GM21825 (cell line): ENCODE measurements at regions not wholly inside any gene's neighbourhood (a gene's known extent, or its start where the extent isn't known, plus 50 kb on each side); places are given as distances from the start of the nearest gene placed in this dataset.
"Not testable (repeated sequence)": the region's sequence is repeated elsewhere in the genome, so short reads cannot be mapped to it uniquely, and the experiment has no call there.

Experiments used
- ATAC-seq: cut with Tn5 transposase; IDR thresholded peaks from one replicate; pipeline ENCODE4 v1.9.1; 2021; ENCODE audit warnings: mild to moderate bottlenecking, moderate library complexity; ENCODE audit not compliant: unreplicated experiment

DNA sequence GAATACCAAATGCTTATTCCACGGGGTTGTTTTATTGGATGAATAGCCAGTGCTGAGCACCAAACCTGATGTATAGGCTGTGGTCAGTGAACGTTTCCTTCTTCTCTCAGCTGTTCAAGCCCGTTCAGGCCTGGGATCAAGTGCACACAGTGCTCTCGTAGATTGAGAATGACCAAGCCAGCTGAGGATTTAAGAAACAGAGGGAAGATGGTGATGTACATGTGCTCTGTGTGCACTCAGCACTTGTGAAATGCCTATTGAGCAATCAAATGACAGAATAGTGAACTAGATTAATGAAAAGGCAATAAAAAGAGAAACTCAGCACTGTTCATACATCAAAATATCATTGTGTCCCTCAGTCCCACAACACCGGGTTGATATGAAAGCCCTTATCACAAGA lies 302.5 kb downstream of the BMPER start:
- no peak for ATAC-seq

DNA sequence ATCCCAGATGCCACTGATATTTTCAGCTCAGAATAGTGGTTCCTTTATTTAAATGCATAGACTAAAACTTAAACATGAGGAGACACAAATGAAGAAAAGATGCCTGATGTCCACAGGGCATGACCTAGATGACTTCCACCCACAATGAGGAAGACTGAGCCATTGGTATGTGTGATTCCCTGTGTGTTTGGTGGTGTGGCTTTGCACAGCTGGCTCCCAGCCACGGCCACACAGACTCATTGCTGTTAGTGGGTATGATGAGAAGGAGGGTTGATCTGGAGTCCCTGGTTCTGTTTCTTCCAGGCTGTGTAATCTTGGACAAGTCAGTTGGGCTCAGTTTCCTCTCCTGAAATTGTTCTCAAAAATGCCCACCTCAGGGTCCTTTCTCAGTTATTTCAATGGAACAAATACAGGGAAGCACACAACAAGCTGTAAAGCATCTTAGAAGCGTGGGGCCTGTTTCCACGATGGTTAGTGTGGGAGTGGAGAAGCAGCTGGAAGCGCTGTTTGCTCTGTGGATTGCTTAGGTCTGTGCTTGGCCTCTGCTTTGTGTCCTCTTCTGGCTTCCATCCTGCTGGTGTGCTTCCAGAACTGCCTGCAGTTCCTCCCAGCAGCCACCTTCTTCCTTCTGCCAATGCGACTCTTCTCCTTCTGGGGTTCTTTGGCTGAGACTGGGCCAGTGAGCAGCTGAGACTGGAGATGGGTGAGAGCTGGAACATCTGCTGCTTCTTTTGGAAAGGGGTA lies 303.7 kb downstream of the BMPER start:
- no peak for ATAC-seq

DNA sequence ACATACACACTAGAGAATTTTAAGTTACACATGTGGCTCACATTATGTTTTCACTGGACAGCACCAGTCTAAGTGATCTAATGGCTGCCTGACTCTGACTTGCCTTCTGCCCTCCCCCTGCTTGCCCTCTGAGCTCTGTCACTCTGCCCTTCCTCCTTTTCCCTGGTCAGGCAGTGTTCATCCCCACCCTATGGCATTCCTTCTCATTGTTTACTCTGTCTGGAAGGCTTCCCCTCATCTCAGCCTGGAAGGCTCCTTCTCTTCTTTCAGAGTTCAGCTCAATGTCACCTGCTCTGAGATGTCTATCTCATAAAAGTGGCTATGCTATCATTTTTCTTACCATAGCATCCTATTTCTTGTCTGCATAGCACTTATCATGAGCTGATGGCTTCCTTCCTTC lies 305.7 kb downstream of the BMPER start:
- no peak for ATAC-seq

DNA sequence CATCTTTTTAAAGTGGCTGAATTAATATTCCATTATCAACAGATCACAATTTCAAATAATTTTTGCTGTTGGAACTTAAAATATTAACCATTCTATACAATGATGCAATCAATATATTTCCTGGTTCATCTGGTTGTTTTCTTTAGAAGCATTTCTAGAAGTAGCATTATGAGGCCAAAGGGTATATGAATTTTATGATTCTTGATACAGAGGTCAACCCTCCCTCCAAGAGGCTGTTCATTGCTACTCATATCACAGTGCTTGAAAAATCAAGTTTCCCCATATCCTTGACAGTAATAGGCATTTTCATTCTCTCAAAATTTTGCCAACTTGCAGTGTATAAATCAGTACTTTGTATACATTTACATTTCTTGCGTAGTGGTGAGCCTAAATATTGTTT lies 312.6 kb downstream of the BMPER start:
- no peak for ATAC-seq

DNA sequence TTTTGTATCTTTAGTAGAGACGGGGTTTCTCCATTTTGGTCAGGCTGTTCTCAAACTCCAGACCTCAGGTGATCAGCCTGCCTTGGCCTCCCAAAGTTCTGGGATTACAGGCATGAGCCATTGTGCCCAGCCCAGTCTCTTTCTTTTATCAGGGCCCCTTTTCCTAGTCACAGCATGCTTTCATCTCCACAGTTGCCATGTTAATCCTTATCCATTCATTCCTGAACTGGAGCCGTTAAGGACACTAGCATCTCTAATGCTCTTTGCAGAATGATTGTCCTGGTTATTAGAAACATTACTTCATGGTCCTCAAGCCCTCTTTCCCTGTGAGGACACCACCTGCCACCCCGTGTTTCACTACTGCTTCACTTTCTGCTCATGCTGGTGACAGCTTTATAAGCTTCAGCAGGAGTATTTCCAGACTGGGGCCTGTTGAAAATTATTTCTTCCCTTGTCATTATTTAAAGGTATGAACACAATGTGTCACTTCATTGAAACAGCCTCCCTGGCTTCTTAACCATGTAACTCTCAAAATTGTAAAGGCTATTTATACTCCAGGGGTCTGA lies 313.9 kb downstream of the BMPER start:
- no peak for ATAC-seq

DNA sequence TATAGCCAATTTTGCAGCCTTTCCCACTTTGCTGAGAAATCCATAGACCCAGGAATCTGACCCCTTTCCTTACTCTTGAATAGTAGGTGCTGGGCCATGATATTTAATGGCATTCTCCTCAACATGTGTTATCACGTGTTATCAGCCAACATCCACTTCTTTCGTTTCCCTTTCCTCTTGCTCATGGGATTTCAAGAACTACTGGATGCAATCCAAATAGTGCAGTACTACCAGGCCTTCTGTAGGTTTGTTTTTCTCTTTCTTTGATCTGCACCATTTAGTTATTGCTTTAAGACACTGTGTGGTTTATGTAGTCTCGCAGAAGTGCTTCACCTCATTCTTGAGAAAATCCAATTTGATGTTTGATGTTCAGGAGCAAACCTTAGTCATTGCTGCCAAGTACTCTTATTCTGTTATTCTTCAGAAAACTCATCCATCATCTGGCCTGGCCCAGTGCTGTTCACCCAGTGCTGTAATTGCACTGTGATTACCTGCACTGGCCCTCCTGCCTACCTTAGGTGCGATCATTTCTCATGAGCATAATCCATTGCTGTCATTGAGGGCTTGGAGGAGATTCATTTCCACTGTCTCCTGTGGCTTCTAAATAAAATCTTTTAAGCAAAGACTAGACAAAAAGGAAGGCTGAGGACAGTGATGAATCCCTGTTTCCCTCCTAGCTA lies 315.3 kb downstream of the BMPER start:
- ATAC-seq, result no peak

DNA sequence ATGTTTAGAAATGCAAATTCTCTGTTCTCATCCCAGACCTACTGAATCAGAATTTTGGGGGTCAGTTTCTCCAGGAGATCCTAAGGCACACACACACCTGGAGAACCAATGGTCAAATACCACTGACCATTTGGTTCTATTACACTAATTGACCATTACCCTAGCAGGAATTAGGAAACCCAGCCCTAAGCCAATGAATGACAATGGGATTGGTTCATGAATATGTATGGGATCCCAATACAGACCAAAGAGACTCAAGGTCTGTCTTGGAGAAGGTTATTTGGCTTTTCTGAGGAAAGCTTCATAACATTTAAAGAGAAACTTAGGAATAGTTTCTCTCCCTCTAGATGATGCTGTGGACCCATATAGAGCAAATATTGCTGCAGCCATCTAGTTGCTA lies 317.0 kb downstream of the BMPER start:
- no peak for ATAC-seq

DNA sequence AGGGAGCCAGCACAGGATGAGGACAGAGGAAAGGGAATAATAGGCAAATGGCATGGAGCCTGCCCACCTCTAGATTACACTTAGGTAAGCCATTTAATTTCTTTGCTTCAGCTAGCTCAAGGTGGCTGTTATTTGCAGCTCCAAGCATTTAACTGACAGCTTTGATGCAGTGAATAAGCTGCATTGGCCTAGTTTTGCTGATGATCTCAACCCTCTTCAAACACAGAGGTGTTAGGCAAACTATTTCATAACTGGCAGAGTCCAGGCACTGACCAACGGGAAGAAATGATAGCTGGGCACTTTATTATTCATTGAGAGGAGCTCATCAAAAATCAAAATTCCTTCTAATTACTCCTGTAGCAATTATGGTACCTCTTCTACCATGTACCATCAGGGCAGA lies 317.4 kb downstream of the BMPER start:
- no peak for ATAC-seq

DNA sequence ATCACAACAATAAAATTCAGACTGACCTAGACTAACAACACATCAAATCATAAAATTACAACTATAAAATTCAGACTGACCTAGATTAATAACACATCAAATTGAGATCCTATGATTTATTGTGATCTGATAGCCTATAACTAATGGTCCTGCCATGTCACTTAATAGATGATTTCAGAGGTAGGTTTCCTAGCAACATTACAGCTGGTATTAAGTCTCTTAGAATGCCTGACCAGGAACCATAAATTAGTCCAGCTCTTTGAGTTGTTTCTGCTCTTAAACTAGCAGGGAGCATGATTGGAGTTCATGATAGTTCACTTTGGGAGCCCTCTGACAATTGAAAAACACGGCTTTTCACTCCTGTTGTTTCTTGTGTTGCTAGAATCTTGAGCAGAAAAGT lies 318.9 kb downstream of the BMPER start:
- no peak for ATAC-seq

DNA sequence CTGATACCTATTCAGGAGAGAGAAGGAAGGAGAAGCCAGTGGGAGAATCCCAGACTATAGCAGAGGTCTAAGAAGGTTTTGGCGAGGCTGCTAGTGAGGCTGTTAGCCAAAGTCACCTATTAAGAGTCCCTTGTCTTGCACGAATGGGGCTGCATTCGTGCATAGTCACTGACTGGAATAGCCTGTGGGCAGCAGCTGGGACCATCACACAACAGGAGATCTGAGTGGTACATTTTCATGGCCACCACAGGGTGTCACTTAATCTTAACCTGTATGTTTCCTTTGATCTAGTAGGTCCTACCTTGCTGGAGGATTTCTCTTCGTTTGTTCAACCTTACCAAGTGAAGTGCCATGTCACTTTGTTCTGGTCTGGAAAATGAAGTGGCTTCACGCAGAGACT lies 319.9 kb downstream of the BMPER start:
- no peak for ATAC-seq

DNA sequence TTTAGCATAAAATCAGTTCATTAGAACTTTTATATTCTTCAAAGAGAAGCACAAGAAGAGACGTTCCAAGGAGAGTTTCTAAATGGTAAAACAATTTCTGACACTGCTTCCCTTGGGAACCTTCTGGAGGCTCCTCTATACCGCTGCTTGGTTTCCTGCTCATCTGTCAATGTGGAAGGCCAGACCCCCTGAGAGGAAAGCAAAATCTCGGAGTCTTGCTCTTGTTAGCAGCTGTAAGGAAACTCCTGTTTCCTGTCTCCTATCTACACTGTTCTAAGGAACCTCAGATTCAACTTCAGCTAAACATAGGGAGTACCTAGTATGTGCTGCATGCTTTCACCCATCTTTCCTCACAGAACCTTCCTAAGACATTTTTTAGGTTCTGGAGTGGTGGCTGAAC lies 322.2 kb downstream of the BMPER start:
- no peak for ATAC-seq

DNA sequence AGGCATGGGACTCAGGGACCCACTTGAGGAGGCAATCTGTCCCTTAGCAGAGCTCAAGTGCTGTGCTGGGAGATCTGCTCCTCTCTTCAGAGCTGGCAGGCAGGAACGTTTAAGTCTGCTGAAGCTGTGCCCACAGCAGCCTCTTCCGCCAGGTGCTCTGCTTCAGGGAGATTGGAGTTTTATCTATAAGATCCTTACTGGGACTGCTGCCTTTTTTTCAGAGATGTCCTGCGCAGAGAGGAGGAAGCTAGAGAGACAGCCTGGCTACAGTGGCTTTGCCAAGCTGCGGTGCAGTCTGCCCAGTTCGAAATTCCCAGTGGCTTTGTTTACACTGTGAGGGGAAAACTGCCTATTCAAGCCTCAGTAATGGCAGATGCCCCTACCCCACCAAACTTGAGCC lies 329.8 kb downstream of the BMPER start:
- not testable (repeated sequence) for ATAC-seq

DNA sequence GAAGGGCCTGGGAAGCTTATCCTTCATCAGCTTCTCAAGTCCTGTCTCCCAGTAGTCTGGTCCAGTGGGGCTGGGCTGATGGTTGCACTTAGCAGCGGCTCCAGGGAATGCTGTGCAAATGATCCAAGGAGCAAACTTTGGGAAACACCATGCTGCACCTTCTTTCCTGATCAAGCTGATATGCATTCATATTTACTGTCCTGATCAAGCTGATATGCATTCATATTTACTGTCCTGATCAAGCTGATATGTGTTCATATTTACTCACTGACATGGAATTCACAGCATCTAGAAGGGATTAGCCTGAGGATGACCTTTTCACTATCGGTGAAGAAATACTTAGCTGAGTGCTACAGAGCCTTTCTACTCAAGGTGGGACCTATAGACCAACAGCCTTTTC lies 330.7 kb downstream of the BMPER start:
- ATAC-seq, result no peak

DNA sequence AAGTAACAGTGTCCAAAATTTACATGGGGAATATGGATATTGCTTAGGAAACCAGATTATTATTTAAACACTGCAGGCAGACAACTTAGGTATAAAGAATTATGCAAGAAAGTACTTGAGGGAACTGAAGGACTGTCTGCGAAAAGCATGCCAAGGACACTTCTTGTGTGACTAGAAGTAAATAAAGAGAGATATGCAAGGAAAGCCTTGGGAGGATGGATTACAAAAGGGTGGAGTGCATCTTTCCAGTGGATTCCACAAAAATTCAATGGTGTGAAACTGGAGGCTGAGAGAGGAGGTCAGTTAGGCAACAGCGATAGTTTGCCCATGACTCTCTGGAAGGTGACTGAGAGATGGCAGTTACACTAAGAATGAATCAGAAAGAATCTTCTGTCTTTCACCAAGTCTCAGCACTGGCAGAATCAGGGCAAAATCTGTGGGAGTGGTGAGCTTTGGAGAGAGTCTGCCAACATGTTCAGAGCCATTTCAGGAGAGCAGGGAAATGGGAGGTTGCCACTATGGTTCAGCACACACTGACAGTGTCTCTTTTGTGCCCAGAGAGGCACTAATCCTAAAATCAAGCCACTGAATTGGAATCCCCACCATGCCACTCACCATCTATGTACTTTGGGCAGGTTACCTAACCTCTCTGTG lies 331.6 kb downstream of the BMPER start:
- ATAC-seq, result no peak

DNA sequence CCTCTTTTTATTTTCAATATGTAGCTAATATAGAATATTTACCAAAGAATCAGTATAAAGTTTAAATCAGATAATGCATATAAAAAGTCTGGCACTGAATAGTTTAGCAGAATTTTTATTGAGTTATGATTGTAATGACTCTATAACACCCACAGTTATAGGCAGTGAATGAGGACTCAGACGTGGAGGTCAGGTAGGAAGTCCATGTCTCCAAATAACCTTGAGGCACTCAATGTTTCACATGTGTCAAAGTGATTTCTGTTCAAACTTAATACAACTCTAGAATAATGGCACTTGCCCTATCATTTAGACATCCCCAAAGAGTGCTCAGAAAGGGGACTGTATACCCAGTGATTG lies 332.1 kb downstream of the BMPER start:
- ATAC-seq, result no peak

DNA sequence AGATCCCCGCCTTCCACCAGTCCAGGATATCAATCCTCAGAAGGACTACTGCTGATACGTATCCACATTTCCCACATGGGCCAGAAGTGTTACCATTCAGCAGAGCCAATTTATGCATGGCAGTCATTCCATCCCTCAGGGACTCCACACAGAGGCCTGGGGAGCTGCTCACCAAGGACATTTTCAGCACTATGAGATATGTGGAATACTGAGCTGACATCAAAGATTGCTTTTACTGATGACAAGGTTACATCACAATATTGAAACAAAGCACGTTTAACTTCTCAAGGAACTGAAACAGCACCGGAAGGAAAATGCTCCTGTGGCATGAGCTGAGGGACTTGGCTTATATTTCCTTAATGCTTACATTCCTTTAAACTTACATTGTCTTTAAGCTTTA lies 335.1 kb downstream of the BMPER start:
- ATAC-seq, result no peak

DNA sequence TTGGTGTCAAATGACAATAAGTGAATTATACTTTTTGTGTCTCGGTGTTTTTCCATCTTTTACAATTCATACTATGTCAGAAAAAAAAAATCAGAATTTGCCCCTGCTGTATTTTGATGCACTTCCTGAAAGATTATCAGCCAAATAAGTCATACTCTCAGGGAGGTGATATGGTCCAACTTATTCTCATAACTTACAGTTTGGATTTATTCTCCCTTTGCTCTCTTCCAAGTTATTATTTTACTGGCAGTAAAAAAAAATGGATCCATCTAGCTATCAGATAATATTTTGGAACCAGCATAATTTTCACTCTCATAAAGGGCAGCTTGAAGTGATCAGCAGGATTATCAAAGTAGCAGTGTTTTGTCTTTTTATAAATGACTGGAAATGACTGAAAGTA lies 337.1 kb downstream of the BMPER start:
- ATAC-seq, result no peak

DNA sequence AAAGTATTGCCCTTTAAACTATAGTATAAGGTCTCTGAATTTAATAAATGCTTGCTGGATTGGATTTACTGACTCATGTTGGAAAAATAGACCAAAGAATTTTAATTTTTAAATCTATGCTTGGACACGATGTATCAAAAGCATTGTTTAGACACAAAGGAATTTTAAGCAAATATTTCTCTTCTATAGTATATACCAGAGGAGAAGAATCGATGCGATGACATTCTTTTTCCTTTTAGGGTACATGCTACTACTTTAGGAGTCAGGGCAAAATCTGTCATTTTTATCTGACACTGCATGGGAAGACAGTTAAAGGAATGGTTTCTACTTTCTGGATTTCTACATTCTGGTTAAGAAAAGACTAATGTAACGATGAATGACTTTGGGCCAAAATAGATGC lies 339.9 kb downstream of the BMPER start:
- no peak for ATAC-seq

DNA sequence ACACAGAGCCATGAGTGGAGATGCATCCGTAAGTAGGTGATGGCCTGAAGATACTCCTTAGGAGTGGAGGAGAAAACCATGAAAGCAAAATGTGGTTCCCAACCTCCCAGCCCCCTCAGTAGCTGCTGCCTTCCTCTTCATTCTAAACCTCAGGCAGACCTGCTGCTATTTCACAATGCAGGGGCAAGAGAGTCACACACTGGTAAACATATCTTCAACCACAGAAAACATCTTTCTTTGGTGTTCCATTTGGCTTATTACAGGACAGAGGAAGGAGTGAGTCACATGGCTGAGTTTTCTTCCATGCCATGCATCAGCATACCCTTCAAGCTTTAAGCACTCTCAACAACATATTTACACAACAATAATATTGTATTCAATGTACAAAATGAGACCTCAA lies 342.1 kb downstream of the BMPER start:
- ATAC-seq, result no peak

DNA sequence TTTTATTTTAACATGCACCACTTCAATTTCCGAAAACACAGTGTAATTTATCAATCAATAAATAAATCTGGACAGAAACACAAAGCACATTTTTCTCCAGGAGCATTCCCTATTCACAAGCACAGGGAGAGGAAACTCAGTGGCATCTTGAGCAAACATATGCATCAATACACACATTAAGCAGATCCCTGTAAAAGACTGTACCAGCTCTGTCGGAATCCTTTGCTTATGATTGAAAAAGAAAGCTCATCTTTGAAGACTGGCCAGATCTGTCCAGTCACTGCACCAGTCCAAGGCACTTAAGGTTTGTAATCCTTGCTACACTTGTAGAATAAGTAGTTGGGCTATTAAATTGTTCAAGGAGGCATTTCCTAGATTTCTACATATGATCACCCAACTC lies 343.9 kb downstream of the BMPER start:
- ATAC-seq, result no peak

DNA sequence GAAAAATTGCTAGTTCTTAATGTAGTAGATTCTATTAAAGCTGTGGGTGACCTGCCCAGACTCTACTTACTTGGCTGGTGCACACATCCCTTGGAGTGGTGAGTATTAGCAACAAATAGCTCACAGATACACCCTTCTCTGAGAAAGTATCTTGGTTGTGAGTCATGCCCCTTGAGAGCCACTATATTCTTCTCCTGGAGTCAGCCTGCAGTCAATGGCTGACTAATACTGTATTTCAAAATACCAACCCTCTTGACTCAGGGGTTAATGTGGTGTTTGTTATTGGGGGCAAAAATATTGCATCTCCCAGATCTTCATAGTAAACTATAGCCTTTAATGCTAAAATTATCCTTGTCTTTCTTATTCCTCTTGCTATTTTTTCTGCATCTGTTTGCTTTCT lies 354.9 kb downstream of the BMPER start:
- no peak for ATAC-seq

DNA sequence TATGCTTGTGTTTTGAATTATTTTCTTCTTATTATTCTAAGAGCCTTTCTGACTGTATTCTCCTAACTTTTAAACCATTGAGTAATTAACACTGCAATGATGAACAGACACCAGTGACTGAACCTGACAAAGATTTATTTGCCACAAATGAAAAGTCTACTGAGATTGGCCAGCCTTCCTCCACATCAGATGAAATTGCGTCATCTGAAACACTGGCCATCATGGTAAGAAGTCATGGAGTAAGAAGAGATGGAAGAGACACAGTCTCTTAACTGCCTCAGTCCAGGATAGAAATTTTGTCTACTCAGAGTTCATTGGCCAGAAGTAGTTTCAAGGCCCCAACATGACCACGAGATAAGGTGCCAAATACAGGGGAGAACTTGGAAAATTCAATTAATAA lies 357.8 kb downstream of the BMPER start:
- ATAC-seq, result no peak
